Psoas muscle (tissue), 7 donors: ENCODE measurements at regions not wholly inside any gene's neighbourhood (a gene's known extent, or its start where the extent isn't known, plus 50 kb on each side); places are given as distances from the start of the nearest gene placed in this dataset.

Experiments
- ATAC-seq, 4 donors: fragments of 200-7000 bp; cut with Tn5 transposase; one replicate each; pipeline ENCODE4 v1.9.1; 2020; ENCODE audit warnings: moderate library complexity in 3 of 4, mild to moderate bottlenecking in 2 of 4
- DNase-seq, 2 donors: peaks; one replicate each; pipeline ENCODE4 v3.0.0-alpha.2; 2020
- H3K27ac ChIP-seq: fragments of 200-600 bp; one replicate; pipeline ENCODE4 v1.8.0; 2022
- H3K27me3 ChIP-seq, 3 donors: fragments of 200-600 bp in 1 of 3; one replicate each; pipeline versions ENCODE4 v1.6.1 to v1.8.0; 2013 to 2022; ENCODE audit warnings: low read length in 2 of 3, mild to moderate bottlenecking in 2 of 3, moderate library complexity in 1 of 3; ENCODE audit not compliant: insufficient read depth in 3 of 3
- H3K36me3 ChIP-seq, 2 donors: fragments of 200-600 bp in 1 of 2; one replicate each; pipeline versions ENCODE4 v1.6.1 to v1.8.0; 2013 to 2022; ENCODE audit warnings: low read depth in 1 of 2, mild to moderate bottlenecking in 1 of 2, moderate library complexity in 1 of 2; ENCODE audit not compliant: insufficient read depth in 1 of 2
- H3K4me1 ChIP-seq: fragments of 200-600 bp; one replicate; pipeline ENCODE4 v1.8.0; 2022
- H3K4me3 ChIP-seq: fragments of 200-600 bp; one replicate; pipeline ENCODE4 v1.8.0; 2022; ENCODE audit warnings: mild to moderate bottlenecking
- H3K9me3 ChIP-seq: fragments of 200-600 bp; one replicate; pipeline ENCODE4 v1.8.0; 2022
- WGBS, 3 donors: extraction: QIAGEN DNeasy Blood & Tissue Kit; methylation state at CpG; one replicate each; pipeline versions ENCODE4 v1.1.6 to v1.1.7; 2013; 5-methylcytosine and 5-hydroxymethylcytosine counted together
- intact Hi-C, 2 donors: fragments of 100-400 bp; cut with DNase I; formaldehyde crosslinking; loops; one replicate each; pipeline versions ENCODE4 v1.11.0 to v1.14.2; 2022
- TF ChIP-seq, protein P1 (sequence below): fragments of 200-600 bp; IDR thresholded peaks from one replicate; pipeline ENCODE4 v1.8.0; 2022; ENCODE audit warnings: antibody characterized with exemption
- donor health status: healthy with polysubstance abuse.
- donor health status: DM: no; HTN: no; CAD: no; lungs with moderate emphysema.
- donor health status: Bipolar disorder and iron deficiency.
- donor health status: healthy.
- donor health status: DM: yes; HTN: yes; CAD: no.
- donor health status: DM: no; HTN: no; CAD: no.
- donor health status: DM: yes; HTN: yes; CAD: no.

DNA sequence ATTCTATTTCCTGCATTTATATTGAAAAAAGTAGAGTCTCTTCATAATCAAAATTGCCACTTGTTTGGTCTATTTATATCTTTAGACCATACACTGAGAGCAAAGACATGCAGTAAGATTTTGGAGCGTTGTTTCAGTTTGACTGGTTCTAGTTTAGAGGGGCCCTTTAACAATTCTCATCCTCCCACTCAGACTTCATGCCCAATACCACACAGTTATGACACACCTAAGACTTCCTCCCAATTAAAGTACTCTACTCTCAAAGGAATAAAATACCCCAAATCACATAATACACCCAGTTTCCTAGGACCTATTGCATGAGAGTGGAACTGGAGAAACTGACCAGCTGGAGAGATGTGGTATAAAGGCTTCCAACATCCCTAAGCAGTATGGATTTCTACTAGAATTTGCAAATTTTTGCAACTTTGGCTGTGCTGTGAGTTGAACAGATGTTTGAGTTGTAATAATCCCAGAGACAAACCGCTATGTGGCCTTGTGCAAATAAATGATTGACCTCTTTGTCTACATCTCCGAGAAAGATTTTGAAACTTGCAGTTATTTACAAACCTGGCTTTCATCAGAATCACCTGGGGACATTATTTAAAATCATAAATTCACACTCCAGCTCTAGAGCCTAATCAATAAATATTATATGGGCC, 170.0 kb upstream of the ROBO2 start:
- no peak for ATAC-seq
- TF ChIP-seq, protein P1, sequence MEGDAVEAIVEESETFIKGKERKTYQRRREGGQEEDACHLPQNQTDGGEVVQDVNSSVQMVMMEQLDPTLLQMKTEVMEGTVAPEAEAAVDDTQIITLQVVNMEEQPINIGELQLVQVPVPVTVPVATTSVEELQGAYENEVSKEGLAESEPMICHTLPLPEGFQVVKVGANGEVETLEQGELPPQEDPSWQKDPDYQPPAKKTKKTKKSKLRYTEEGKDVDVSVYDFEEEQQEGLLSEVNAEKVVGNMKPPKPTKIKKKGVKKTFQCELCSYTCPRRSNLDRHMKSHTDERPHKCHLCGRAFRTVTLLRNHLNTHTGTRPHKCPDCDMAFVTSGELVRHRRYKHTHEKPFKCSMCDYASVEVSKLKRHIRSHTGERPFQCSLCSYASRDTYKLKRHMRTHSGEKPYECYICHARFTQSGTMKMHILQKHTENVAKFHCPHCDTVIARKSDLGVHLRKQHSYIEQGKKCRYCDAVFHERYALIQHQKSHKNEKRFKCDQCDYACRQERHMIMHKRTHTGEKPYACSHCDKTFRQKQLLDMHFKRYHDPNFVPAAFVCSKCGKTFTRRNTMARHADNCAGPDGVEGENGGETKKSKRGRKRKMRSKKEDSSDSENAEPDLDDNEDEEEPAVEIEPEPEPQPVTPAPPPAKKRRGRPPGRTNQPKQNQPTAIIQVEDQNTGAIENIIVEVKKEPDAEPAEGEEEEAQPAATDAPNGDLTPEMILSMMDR: no peak
- H3K9me3 ChIP-seq: no peaks in the 10 kb centered on the region
- H3K4me1 ChIP-seq: no peaks in the 10 kb centered on the region
- H3K4me3 ChIP-seq: no peak overlapping the region
- 68 to 72% (median 68%) methylated on average over 3 of the region's 3 CpGs for WGBS, 3 donors
- no peaks in the 10 kb centered on the region for H3K36me3 ChIP-seq
- no peak overlapping the region for H3K27ac ChIP-seq
- intact Hi-C loops: no loop called here
- H3K27me3 ChIP-seq: no peaks in the 10 kb centered on the region
- DNase-seq: no peak

DNA sequence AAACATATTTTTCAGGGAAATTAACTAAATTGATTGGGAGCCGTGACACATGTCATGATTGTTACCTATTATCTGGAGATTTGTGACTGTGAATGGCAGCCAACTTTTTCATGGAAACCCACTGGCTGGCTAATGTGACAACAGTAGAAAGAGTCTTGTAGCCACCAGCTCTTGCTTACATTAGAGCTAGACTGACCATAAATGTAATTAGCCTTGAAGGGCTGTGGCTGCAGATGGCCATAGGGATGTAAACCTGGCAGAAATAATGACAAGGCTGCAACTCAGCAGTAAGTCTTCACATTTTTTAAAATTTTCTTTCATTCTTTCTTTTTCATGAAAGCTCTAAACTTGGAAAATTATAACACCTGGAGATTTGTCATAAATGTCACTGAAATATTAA, 168.2 kb upstream of the ROBO2 start:
- TF ChIP-seq, protein P1: no peak
- DNase-seq: no peak
- no peak overlapping the region for H3K4me3 ChIP-seq
- no peaks in the 10 kb centered on the region for H3K9me3 ChIP-seq
- ATAC-seq: no peak
- H3K27ac ChIP-seq: no peak overlapping the region
- intact Hi-C loops: no loop called here
- no peaks in the 10 kb centered on the region for H3K36me3 ChIP-seq
- H3K4me1 ChIP-seq: no peaks in the 10 kb centered on the region
- WGBS, 3 donors: 88 to 90% (median 89%) methylated on average over 1 of the region's 1 CpG
- H3K27me3 ChIP-seq: no peaks in the 10 kb centered on the region

DNA sequence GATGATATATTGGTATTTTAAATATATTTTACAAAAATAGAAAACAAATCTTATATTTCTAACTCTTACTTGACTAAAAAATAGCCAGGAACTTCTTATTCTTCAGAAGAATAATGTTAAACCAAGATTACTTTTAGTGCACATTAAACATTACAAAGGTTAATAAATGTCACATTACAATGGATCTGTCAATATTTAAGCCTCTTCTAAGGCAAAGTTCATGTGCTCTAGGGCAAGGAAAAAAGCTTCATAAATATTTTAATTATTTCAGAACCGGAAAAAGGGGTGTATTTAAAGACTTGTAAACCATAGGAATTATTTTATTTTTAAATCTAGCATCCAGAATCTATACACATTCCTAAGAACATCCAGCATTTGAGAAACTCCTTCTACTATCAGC, 166.9 kb upstream of the ROBO2 start:
- intact Hi-C loops: no loop called here
- Histone ChIP-seq H3K27me3 (no peaks in the 10 kb centered on the region), H3K36me3 (no peaks in the 10 kb centered on the region), H3K4me3 (no peak overlapping the region), H3K9me3 (no peaks in the 10 kb centered on the region), H3K4me1 (no peaks in the 10 kb centered on the region), H3K27ac (no peak overlapping the region)
- DNase-seq (no peak), ATAC-seq (no peak)
- TF ChIP-seq, protein P1: no peak
- WGBS, 3 donors: 61 to 67% (median 62%) methylated on average over 1 of the region's 1 CpG

DNA sequence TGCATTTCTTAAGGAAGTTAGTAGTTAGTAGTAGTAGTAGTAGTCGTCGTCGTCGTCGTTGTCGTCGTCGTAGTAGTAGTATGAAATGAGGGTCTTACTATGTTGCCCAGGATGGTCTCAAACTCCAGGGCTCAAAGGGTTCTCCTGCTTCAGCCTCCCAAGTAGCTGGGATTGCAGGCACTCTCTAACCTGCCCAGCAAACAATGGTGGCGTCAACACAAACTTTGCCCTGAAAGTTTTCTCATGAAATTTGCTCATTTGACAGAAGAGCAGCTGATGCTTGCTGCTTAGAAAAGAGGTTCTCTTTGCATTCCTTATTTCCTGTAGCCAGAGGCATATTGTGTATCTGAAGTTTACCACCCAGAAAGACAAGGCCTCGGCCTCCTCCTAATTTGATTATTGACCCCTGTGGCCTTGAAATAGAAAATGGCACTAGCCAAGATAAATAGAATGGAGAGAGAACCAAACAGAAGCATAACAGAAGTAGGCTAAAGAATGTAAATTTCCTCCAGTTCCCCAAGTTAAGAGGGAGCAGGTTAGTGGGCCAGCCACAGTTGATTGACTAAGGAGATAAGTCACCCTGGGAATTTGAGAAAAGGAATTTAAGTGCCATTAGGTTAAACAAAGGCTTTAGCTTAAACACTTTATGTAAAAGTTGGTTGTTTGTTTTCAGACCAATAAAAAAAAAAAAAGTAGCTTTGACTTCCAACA, 166.2 kb upstream of the ROBO2 start:
- Histone ChIP-seq H3K4me3 (no peak overlapping the region), H3K9me3 (no peaks in the 10 kb centered on the region), H3K27me3 (no peaks in the 10 kb centered on the region), H3K36me3 (no peaks in the 10 kb centered on the region), H3K4me1 (no peaks in the 10 kb centered on the region), H3K27ac (no peak overlapping the region)
- TF ChIP-seq, protein P1: no peak
- intact Hi-C loops: no loop called here
- 93 to 95% (median 94%) methylated on average over 10 of the region's 10 CpGs for WGBS, 3 donors
- no peak for DNase-seq
- no peak for ATAC-seq
